Left renal cortex interstitium (tissue), 4 donors: ENCODE measurements at regions not wholly inside any gene's neighbourhood (a gene's known extent, or its start where the extent isn't known, plus 50 kb on each side); places are given as distances from the start of the nearest gene placed in this dataset.

Source experiments
- DNase-seq, 4 donors: peaks; one replicate each; pipeline ENCODE4 v3.0.0-alpha.2; 2013; ENCODE audit warnings: low read depth in 4 of 4, low spot score in 2 of 4, missing footprints in 1 of 4

DNA sequence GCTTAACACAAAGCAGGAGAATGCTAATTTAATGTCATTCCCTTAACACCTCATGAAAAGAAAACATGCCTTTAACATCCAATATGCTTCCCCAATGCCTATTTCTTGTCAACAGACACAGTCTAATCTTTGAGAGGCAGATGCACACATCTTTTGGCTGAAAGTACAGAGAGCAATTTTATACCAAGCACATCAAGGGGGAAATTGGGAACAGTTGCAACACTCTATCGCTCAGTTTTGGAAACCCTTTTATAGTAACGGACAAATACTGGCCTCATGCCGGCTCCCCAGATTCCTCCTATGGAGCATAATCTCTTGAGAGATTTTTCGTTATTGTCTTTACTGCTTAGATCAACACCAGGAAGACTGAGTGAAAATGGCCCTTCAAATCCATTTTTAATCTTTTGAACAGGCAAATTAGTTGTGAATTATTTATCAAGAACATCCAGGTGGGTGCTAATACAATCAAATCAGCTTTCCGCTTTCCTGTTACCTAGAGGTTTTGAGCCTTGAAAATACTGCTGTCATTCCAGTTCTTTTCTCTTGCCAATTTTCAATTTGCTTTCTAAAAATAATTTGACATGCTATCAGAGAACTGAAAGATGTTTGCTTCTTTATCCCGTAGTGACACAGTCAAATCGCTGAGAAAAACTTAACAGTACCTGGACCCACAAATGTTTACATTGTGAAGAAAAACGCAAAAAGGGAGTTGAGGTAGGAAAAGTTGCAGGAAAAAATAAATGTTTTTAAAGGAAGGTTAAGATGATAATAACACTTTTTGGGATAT, 60.7 kb upstream of the CAND1 start:
- no peak for DNase-seq

DNA sequence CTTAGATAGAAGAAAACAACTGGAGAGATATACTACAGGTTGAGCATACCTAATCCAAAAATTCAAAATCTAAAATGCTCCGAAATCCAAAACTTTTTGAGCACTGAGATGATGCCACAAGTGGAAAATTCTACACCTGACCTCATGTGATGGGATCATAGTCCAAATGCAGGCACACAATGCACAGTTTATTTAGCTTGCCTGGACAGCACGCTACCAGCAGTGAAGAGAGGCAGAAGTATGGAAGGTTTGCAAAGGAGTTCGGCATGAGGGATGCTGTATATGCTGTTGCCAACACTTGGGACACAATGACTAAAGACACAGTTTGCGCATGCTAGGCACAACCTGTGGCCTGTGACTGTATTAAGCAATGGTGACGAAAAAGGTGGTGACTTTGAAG, 58.1 kb upstream of the CAND1 start:
- no peak for DNase-seq

DNA sequence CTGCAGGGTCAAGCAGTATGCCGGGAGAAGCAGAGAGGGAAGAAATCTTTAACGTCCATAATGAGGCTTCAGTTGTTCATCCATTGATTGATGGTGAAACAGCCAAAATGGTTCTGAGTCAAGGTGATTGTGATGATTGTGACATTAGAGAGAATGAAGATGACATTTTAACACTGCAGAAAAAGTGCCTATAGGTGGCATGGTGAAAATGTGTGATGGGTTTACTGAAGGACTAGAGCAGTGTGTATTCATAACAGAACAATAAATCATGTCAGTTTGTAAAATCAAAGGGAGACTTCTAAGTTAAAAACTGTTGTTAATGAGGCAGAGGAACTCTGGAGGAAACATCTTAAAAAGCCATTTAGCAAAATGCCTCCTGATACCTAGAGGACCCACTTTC, 57.7 kb upstream of the CAND1 start:
- no peak for DNase-seq

DNA sequence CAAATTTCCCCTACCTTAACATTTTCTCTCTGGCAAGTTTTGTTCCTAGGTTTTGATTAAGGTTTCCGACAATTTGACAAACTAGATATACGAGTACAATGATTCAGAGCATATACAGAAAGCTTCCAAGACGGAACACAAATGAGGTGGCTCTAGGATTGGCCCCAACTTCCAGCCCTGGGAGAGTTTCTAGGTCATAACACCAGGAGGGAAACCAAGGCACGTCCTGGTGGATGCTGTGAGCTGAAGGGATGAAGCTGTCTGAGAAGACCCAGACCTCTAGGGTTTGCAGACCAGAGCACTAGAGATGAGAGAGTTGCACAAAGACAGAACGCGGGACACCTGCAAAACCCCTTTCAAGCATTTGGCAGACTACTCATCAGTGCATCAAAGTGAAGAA, 51.5 kb upstream of the CAND1 start:
- no peak for DNase-seq
